K562 (cell line): ENCODE measurements at regions not wholly inside any gene's neighbourhood (a gene's known extent, or its start where the extent isn't known, plus 50 kb on each side); places are given as distances from the start of the nearest gene placed in this dataset.

Source experiments
- CBFA2T3 ChIP-seq: fragments of 450-650 bp; IDR thresholded peaks from 2 replicates; pipeline ENCODE4 v1.6.1; 2017
- HLTF ChIP-seq: fragments of 450-650 bp; IDR thresholded peaks from 2 replicates; pipeline ENCODE4 v1.6.1; 2016
- TRIM24 ChIP-seq, 2 experiments: fragments of 450-650 bp; IDR thresholded peaks; 2 replicates each; pipeline ENCODE4 v1.6.1; 2016
- TSC22D4 ChIP-seq: fragments of 450-650 bp; IDR thresholded peaks from 2 replicates; pipeline ENCODE4 v1.6.1; 2016; ENCODE audit warnings: missing genetic modification characterization, missing biosample characterization, control low read depth
- TF ChIP-seq, protein P1 (sequence below), 2 experiments: fragments of 450-650 bp; formaldehyde crosslinking in 1 of 2; IDR thresholded peaks; 2 replicates each; pipeline versions ENCODE4 v1.4.0 to v1.6.1; 2014 to 2020; ENCODE audit warnings: mild to moderate bottlenecking in 2 of 2, borderline replicate concordance in 1 of 2, low read depth in 1 of 2
- TF ChIP-seq, protein P2 (sequence below): fragments of 450-650 bp; IDR thresholded peaks from 2 replicates; pipeline ENCODE4 v1.6.1; 2016; ENCODE audit warnings: mild to moderate bottlenecking
- TF ChIP-seq, protein P3 (sequence below): fragments of 250-450 bp; sonication (Bioruptor Pico); IDR thresholded peaks from 2 replicates; pipeline ENCODE4 v1.5.0; 2022; ENCODE audit warnings: mild to moderate bottlenecking

DNA sequence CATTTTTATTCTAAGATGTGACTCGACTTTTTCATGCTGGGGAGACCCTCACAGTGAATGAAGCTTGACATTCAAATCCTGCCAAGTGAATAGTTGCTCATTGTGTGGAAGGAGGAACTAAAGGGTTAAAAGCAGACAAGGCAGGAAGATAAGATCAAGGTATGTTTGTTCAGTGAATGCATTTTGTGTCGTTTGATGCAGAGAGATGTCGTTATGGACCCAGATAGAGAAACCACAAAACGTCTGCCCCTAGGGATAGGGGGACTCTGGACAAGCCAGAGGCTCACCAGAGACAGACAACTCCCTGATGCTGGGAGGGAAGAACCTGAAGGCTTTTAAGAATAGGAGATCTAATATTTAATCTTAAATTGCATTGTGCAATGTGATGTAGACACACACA is 72.5 kb upstream of the MYL2 start (continued):
- TF ChIP-seq, protein P1, sequence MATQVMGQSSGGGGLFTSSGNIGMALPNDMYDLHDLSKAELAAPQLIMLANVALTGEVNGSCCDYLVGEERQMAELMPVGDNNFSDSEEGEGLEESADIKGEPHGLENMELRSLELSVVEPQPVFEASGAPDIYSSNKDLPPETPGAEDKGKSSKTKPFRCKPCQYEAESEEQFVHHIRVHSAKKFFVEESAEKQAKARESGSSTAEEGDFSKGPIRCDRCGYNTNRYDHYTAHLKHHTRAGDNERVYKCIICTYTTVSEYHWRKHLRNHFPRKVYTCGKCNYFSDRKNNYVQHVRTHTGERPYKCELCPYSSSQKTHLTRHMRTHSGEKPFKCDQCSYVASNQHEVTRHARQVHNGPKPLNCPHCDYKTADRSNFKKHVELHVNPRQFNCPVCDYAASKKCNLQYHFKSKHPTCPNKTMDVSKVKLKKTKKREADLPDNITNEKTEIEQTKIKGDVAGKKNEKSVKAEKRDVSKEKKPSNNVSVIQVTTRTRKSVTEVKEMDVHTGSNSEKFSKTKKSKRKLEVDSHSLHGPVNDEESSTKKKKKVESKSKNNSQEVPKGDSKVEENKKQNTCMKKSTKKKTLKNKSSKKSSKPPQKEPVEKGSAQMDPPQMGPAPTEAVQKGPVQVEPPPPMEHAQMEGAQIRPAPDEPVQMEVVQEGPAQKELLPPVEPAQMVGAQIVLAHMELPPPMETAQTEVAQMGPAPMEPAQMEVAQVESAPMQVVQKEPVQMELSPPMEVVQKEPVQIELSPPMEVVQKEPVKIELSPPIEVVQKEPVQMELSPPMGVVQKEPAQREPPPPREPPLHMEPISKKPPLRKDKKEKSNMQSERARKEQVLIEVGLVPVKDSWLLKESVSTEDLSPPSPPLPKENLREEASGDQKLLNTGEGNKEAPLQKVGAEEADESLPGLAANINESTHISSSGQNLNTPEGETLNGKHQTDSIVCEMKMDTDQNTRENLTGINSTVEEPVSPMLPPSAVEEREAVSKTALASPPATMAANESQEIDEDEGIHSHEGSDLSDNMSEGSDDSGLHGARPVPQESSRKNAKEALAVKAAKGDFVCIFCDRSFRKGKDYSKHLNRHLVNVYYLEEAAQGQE (IDR thresholded peaks at IDR 0.05; ENCODE audit: borderline replicate concordance), result no peak
- TF ChIP-seq, protein P1 (CRISPR knock-in tag; IDR thresholded peaks at IDR 0.05; ENCODE audit: low read depth), result no peak
- peak; percentile 29; the same call in 1 of the 2 replicates for TF ChIP-seq CBFA2T3
- TF ChIP-seq, protein P2, sequence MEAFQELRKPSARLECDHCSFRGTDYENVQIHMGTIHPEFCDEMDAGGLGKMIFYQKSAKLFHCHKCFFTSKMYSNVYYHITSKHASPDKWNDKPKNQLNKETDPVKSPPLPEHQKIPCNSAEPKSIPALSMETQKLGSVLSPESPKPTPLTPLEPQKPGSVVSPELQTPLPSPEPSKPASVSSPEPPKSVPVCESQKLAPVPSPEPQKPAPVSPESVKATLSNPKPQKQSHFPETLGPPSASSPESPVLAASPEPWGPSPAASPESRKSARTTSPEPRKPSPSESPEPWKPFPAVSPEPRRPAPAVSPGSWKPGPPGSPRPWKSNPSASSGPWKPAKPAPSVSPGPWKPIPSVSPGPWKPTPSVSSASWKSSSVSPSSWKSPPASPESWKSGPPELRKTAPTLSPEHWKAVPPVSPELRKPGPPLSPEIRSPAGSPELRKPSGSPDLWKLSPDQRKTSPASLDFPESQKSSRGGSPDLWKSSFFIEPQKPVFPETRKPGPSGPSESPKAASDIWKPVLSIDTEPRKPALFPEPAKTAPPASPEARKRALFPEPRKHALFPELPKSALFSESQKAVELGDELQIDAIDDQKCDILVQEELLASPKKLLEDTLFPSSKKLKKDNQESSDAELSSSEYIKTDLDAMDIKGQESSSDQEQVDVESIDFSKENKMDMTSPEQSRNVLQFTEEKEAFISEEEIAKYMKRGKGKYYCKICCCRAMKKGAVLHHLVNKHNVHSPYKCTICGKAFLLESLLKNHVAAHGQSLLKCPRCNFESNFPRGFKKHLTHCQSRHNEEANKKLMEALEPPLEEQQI, result no peak
- TF ChIP-seq, protein P3, sequence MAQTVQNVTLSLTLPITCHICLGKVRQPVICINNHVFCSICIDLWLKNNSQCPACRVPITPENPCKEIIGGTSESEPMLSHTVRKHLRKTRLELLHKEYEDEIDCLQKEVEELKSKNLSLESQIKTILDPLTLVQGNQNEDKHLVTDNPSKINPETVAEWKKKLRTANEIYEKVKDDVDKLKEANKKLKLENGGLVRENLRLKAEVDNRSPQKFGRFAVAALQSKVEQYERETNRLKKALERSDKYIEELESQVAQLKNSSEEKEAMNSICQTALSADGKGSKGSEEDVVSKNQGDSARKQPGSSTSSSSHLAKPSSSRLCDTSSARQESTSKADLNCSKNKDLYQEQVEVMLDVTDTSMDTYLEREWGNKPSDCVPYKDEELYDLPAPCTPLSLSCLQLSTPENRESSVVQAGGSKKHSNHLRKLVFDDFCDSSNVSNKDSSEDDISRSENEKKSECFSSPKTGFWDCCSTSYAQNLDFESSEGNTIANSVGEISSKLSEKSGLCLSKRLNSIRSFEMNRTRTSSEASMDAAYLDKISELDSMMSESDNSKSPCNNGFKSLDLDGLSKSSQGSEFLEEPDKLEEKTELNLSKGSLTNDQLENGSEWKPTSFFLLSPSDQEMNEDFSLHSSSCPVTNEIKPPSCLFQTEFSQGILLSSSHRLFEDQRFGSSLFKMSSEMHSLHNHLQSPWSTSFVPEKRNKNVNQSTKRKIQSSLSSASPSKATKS (CRISPR knock-in tag), result no peak
- TF ChIP-seq TRIM24 (IDR thresholded peaks at IDR 0.05), result no peak
- no peak for TF ChIP-seq TSC22D4 (tag)
- TF ChIP-seq HLTF, result no peak
